Stimulated activated CD8-positive, alpha-beta memory T cell treated with anti-CD3 and anti-CD28 coated beads, Interleukin-2, amount 100 ng/mL, for 1 hour (primary cell): ENCODE measurements at regions not wholly inside any gene's neighbourhood (a gene's known extent, or its start where the extent isn't known, plus 50 kb on each side); places are given as distances from the start of the nearest gene placed in this dataset.
"Not testable (repeated sequence)": the region's sequence is repeated elsewhere in the genome, so short reads cannot be mapped to it uniquely, and the experiment has no call there.

ENCODE experiments used
- DNase-seq, 2 donors: peaks; one replicate each; pipeline ENCODE4 v3.0.0-alpha.2; 2020; ENCODE audit warnings: low read depth in 2 of 2

GRCh38 chr15:59896663-59897074 lies 107.4 kb upstream of the FOXB1 start:
- no peak for DNase-seq

GRCh38 chr15:59894835-59895234 lies 109.3 kb upstream of the FOXB1 start:
- no peak for DNase-seq

- DNase-seq: no peak
Observed at GRCh38 chr15:59892985-59893384, 111.1 kb upstream of the FOXB1 start.

GRCh38 chr15:59887870-59888269 lies 116.2 kb upstream of the FOXB1 start:
- DNase-seq: not testable (repeated sequence)

GRCh38 chr15:59887211-59887610 lies 116.9 kb upstream of the FOXB1 start:
- DNase-seq: no peak

- no peak for DNase-seq
Observed at GRCh38 chr15:59886441-59886840, 117.7 kb upstream of the FOXB1 start.

GRCh38 chr15:59885832-59886231 lies 118.3 kb upstream of the FOXB1 start:
- no peak for DNase-seq

GRCh38 chr15:59879506-59880265 lies 124.4 kb upstream of the FOXB1 start:
- DNase-seq: no peak

- DNase-seq: no peak
Observed at GRCh38 chr15:59876140-59876539, 128.0 kb upstream of the FOXB1 start.

GRCh38 chr15:59873644-59874272 lies 130.4 kb upstream of the FOXB1 start:
- DNase-seq: no peak

GRCh38 chr15:59867086-59867855 lies 136.8 kb upstream of the FOXB1 start:
- DNase-seq: no peak

- DNase-seq: no peak
Observed at GRCh38 chr15:59866642-59867041, 137.5 kb upstream of the FOXB1 start.

GRCh38 chr15:59862191-59863155 lies 141.6 kb upstream of the FOXB1 start:
- no peak for DNase-seq

GRCh38 chr15:59847968-59848367 lies 156.1 kb upstream of the FOXB1 start:
- DNase-seq: no peak

GRCh38 chr15:59845942-59846499 lies 156.9 kb upstream of the BNIP2 start:
- DNase-seq: no peak

- no peak for DNase-seq
Observed at GRCh38 chr15:59843609-59844008, 154.5 kb upstream of the BNIP2 start.

- no peak for DNase-seq
Observed at GRCh38 chr15:59841036-59841435, 151.9 kb upstream of the BNIP2 start.

GRCh38 chr15:59839906-59840305 lies 150.8 kb upstream of the BNIP2 start:
- DNase-seq: no peak

GRCh38 chr15:59838900-59839299 lies 149.8 kb upstream of the BNIP2 start:
- DNase-seq: no peak

- DNase-seq: no peak
Observed at GRCh38 chr15:59835776-59836175, 146.7 kb upstream of the BNIP2 start.

- no peak for DNase-seq
Observed at GRCh38 chr15:59834528-59834927, 145.4 kb upstream of the BNIP2 start.
